ENCODE measurements at regions not wholly inside any gene's neighbourhood (a gene's known extent, or its start where the extent isn't known, plus 50 kb on each side); places are given as distances from the start of the nearest gene placed in this dataset.

GRCh38 chr20:21622097-21622857 is 83.2 kb upstream of the PAX1 start:
- dilution Hi-C loops (cut with MboI; ENCODE audit: extremely low pct_ligation_motif_present, low sequenced_read_pairs): no loop called here
- intact Hi-C loops (cut with micrococcal nuclease): no loop called here
- no peaks in the 10 kb centered on the region for H3K4me1 ChIP-seq (ENCODE audit: control insufficient read depth, extremely low read depth, insufficient read depth, low read length)
- ChIA-PET POLR2A (no interaction called here), CTCF (interaction anchor here (1.0 kb wide), 1 partner anchor 8 kb away, joined by 3 read pairs; no protein-coding TSS in a partner anchor)
- H3K27me3 ChIP-seq (ENCODE audit: control insufficient read depth in 2 of 2, insufficient read depth in 2 of 2, low read length in 2 of 2): no peaks in the 10 kb centered on the region
- BruUV-seq (replicated peaks): no TSS peak
- no peaks in the 10 kb centered on the region for H4K20me1 ChIP-seq (replicated peaks; ENCODE audit: control insufficient read depth, extremely low read depth, insufficient read depth, low read length)
- H2AFZ ChIP-seq (ENCODE audit: low read depth, low read length): no peak overlapping the region
- no peak for DNase-seq (ENCODE audit: low read depth, low spot score)
- no peak overlapping the region for H3K9ac ChIP-seq (replicated peaks; ENCODE audit: extremely low read depth, insufficient read depth, low read length)
- TF ChIP-seq EZH2 (IDR thresholded peaks at IDR 0.05; ENCODE audit: borderline replicate concordance, low read depth, low read length, severe bottlenecking): no peak
- TF ChIP-seq JUN (IDR thresholded peaks at IDR 0.05; ENCODE audit: borderline replicate concordance, insufficient read depth, insufficient read length, low read depth): no peak
- TF ChIP-seq FOS (IDR thresholded peaks at IDR 0.05; ENCODE audit: borderline replicate concordance, insufficient read depth, low read length): no peak
- no peak for TF ChIP-seq POLR2AphosphoS5 (IDR thresholded peaks at IDR 0.05; ENCODE audit: insufficient read depth, low read depth, low read length)
- TF ChIP-seq CTCF (IDR thresholded peaks at IDR 0.05; ENCODE audit: extremely low read depth in 1 of 2, insufficient read depth in 1 of 2, low read depth in 1 of 2, low read length in 2 of 2): no peak
- TF ChIP-seq GATA2 (IDR thresholded peaks at IDR 0.05; ENCODE audit: insufficient read depth, insufficient read length, low read depth, low read length): no peak
- TF ChIP-seq POLR2A (IDR thresholded peaks at IDR 0.05; ENCODE audit: low read depth, low read length): no peak
- TF ChIP-seq MYC (IDR thresholded peaks at IDR 0.05; ENCODE audit: low read depth, low read length): no peak
- TF ChIP-seq MAX (IDR thresholded peaks at IDR 0.05; ENCODE audit: insufficient read depth, insufficient read length): no peak
- no peak for FAIRE-seq
- H3K4me3 ChIP-seq (replicated peaks in 1 of 3; ENCODE audit: insufficient read depth in 1 of 3, low read depth in 1 of 3, low read length in 3 of 3): no peak overlapping the region
- H3K79me2 ChIP-seq (ENCODE audit: control insufficient read depth, insufficient read depth, low read length): no peaks in the 10 kb centered on the region
- H3K9me3 ChIP-seq (replicated peaks; ENCODE audit: control insufficient read depth, insufficient read depth, low read length): no peaks in the 10 kb centered on the region
- no peaks in the 10 kb centered on the region for H3K36me3 ChIP-seq (ENCODE audit: control insufficient read depth in 2 of 2, extremely low read depth in 1 of 2, insufficient read depth in 2 of 2, low read length in 2 of 2)
- H3K27ac ChIP-seq (ENCODE audit: insufficient read depth, low read depth, low read length): no peak overlapping the region
- H3K9me1 ChIP-seq (replicated peaks; ENCODE audit: control insufficient read depth, extremely low read depth, insufficient read depth, low read length): no peaks in the 10 kb centered on the region
- no peak overlapping the region for H3K4me2 ChIP-seq (ENCODE audit: insufficient read depth, low read length)
